Keratinocyte (primary cell): ENCODE measurements at regions not wholly inside any gene's neighbourhood (a gene's known extent, or its start where the extent isn't known, plus 50 kb on each side); places are given as distances from the start of the nearest gene placed in this dataset.

Experiments
- CTCF ChIP-seq, 3 experiments: IDR thresholded peaks in 1 of 3; conservative IDR thresholded peaks in 1 of 3; optimal IDR thresholded peaks in 1 of 3; 2 replicates in 2 of 3; 3 replicates in 1 of 3; pipeline versions ENCODE3 to v1.5.1; 2011; ENCODE audit warnings: low read length in 3 of 3, mild to moderate bottlenecking in 3 of 3, moderate library complexity in 2 of 3, control low read depth in 1 of 3, inconsistent platforms in 1 of 3; ENCODE audit not compliant: insufficient read depth in 2 of 3; ENCODE audit errors: extremely low read depth in 1 of 3
- EZH2 ChIP-seq: IDR thresholded peaks from one replicate; pipeline ENCODE4 v1.6.1; 2012; ENCODE audit warnings: inconsistent platforms, mild to moderate bottlenecking, low read length, moderate library complexity

- TF ChIP-seq CTCF (optimal IDR thresholded peaks at IDR 0.05 in 1 of 3, IDR thresholded peaks at IDR 0.05 in 1 of 3, conservative IDR thresholded peaks at IDR 0.05 in 1 of 3; ENCODE audit: extremely low read depth in 1 of 3, insufficient read depth in 2 of 3, low read length in 3 of 3) (no peak), EZH2 (no peak)
Measured at GRCh38 chr3:191105418-191105817, 93.6 kb upstream of the OSTN start.
